GM21381 (cell line): ENCODE measurements at regions not wholly inside any gene's neighbourhood (a gene's known extent, or its start where the extent isn't known, plus 50 kb on each side); places are given as distances from the start of the nearest gene placed in this dataset.
A peak's percentile ranks its signal among the peaks of the same experiment; 100 is the strongest.
"Not testable (repeated sequence)": the region's sequence is repeated elsewhere in the genome, so short reads cannot be mapped to it uniquely, and the experiment has no call there.

Source experiments
- ATAC-seq: cut with Tn5 transposase; IDR thresholded peaks from one replicate; pipeline ENCODE4 v1.9.1; 2021; ENCODE audit warnings: mild to moderate bottlenecking, moderate library complexity; ENCODE audit not compliant: unreplicated experiment

- no peak for ATAC-seq
These were observed 51.5 kb upstream of the MELK start for GRCh38 chr9:36521148-36521547.

- no peak for ATAC-seq
These were observed 55.6 kb upstream of the MELK start for GRCh38 chr9:36517131-36517530.

- no peak for ATAC-seq
These were observed 68.5 kb upstream of the MELK start for GRCh38 chr9:36504156-36504555.

- ATAC-seq = no peak
These were observed 69.3 kb upstream of the MELK start for GRCh38 chr9:36503172-36504088.

- ATAC-seq = no peak
These were observed 71.0 kb upstream of the MELK start for GRCh38 chr9:36501727-36502126.

- ATAC-seq = not testable (repeated sequence)
These were observed 71.8 kb upstream of the MELK start for GRCh38 chr9:36500931-36501330.

- ATAC-seq = no peak
These were observed 73.4 kb upstream of the MELK start for GRCh38 chr9:36499174-36499890.

- ATAC-seq = not testable (repeated sequence)
These were observed 79.1 kb upstream of the MELK start for GRCh38 chr9:36493564-36493963.

GRCh38 chr9:36492865-36493264 is 79.8 kb upstream of the MELK start:
- no peak for ATAC-seq

- ATAC-seq = no peak
These were observed 83.2 kb upstream of the MELK start for GRCh38 chr9:36489453-36489852.

- no peak for ATAC-seq
These were observed 84.3 kb upstream of the MELK start for GRCh38 chr9:36488389-36488756.

GRCh38 chr9:36487482-36488388 is 85.0 kb upstream of the MELK start:
- peak; percentile 84 for ATAC-seq

GRCh38 chr9:36486933-36487481 is 85.7 kb upstream of the MELK start:
- ATAC-seq = peak; percentile 38

- ATAC-seq = no peak
These were observed 86.3 kb upstream of the MELK start for GRCh38 chr9:36486329-36486932.

GRCh38 chr9:36485647-36486328 is 85.7 kb upstream of the RNF38 start:
- ATAC-seq = no peak

- ATAC-seq = no peak
These were observed 84.1 kb upstream of the RNF38 start for GRCh38 chr9:36484124-36484523.

GRCh38 chr9:36479101-36479500 is 79.0 kb upstream of the RNF38 start:
- no peak for ATAC-seq

- ATAC-seq = no peak
These were observed 71.3 kb upstream of the RNF38 start for GRCh38 chr9:36471359-36471758.

GRCh38 chr9:36470643-36471290 is 70.7 kb upstream of the RNF38 start:
- peak; percentile 88 for ATAC-seq
